HG03442 (cell line): ENCODE measurements at regions not wholly inside any gene's neighbourhood (a gene's known extent, or its start where the extent isn't known, plus 50 kb on each side); places are given as distances from the start of the nearest gene placed in this dataset.
A peak's percentile ranks its signal among the peaks of the same experiment; 100 is the strongest.

Source experiments
- ATAC-seq: cut with Tn5 transposase; IDR thresholded peaks from one replicate; pipeline ENCODE4 v1.9.1; 2021; ENCODE audit warnings: mild to moderate bottlenecking, moderate library complexity; ENCODE audit not compliant: unreplicated experiment

GRCh38 chr16:73614131-73614530 lies 566.2 kb upstream of the ZFHX3 start:
- no peak for ATAC-seq

- no peak for ATAC-seq
Measured at GRCh38 chr16:73610605-73611156, 562.8 kb upstream of the ZFHX3 start.

- no peak for ATAC-seq
Measured at GRCh38 chr16:73610160-73610559, 562.2 kb upstream of the ZFHX3 start.

GRCh38 chr16:73608911-73609310 lies 561.0 kb upstream of the ZFHX3 start:
- ATAC-seq: no peak

- ATAC-seq: no peak
Measured at GRCh38 chr16:73605309-73605708, 557.4 kb upstream of the ZFHX3 start.

- ATAC-seq: peak; percentile 88
Measured at GRCh38 chr16:73601911-73602310, 554.0 kb upstream of the ZFHX3 start.

GRCh38 chr16:73599870-73600269 lies 551.9 kb upstream of the ZFHX3 start:
- ATAC-seq: no peak

GRCh38 chr16:73599351-73599750 lies 551.4 kb upstream of the ZFHX3 start:
- ATAC-seq: no peak

- no peak for ATAC-seq
Measured at GRCh38 chr16:73584157-73584556, 536.2 kb upstream of the ZFHX3 start.

- ATAC-seq: no peak
Measured at GRCh38 chr16:73572135-73572828, 524.4 kb upstream of the ZFHX3 start.

GRCh38 chr16:73569266-73569980 lies 521.5 kb upstream of the ZFHX3 start:
- ATAC-seq: no peak

- ATAC-seq: no peak
Measured at GRCh38 chr16:73568769-73569168, 520.8 kb upstream of the ZFHX3 start.

GRCh38 chr16:73565925-73566324 lies 518.0 kb upstream of the ZFHX3 start:
- no peak for ATAC-seq

GRCh38 chr16:73565263-73565662 lies 517.3 kb upstream of the ZFHX3 start:
- no peak for ATAC-seq

- no peak for ATAC-seq
Measured at GRCh38 chr16:73563709-73564108, 515.8 kb upstream of the ZFHX3 start.

GRCh38 chr16:73560497-73560896 lies 512.6 kb upstream of the ZFHX3 start:
- no peak for ATAC-seq

GRCh38 chr16:73558219-73558618 lies 510.3 kb upstream of the ZFHX3 start:
- ATAC-seq: peak; percentile 50

- no peak for ATAC-seq
Measured at GRCh38 chr16:73553941-73554660, 506.2 kb upstream of the ZFHX3 start.

GRCh38 chr16:73549984-73550631 lies 502.2 kb upstream of the ZFHX3 start:
- no peak for ATAC-seq

GRCh38 chr16:73547552-73548403 lies 499.9 kb upstream of the ZFHX3 start:
- no peak for ATAC-seq
